ENCODE measurements at regions not wholly inside any gene's neighbourhood (a gene's known extent, or its start where the extent isn't known, plus 50 kb on each side); places are given as distances from the start of the nearest gene placed in this dataset.

DNA sequence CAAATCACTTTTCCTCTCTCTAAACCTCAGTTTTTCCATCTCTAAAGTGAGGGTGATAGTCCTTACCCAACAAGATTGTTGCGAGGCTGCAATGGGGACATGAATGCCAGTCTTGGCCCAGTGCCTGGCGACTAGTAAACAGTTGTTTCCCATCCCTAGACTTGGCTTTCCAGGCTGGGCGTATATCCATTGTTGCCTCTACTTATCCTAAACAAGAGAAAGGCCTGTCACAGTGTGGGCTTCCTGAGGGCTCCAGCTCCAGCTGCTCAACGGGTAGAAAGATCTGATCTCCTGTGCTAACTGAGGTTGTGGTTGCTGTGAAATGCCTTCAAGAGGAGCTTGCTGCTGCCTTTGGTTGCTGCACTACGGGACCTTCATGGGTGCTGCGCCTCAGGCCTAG is 142.0 kb downstream of the NSG2 start:
- Histone ChIP-seq H3K4me3 (no peak overlapping the region), H3K27ac (ENCODE audit: control insufficient read depth, insufficient read depth) (no peak overlapping the region), H3K9ac (ENCODE audit: control insufficient read depth, insufficient read depth, low read length) (no peak overlapping the region), H3K9me3 (replicated peaks; ENCODE audit: control insufficient read depth, insufficient read depth, low read length) (no peaks in the 10 kb centered on the region), H2AFZ (ENCODE audit: control insufficient read depth, low read depth, low read length) (no peak overlapping the region), H4K20me1 (ENCODE audit: control insufficient read depth, insufficient read depth) (no peaks in the 10 kb centered on the region), H3K4me1 (ENCODE audit: control insufficient read depth, insufficient read depth, low read length) (no peaks in the 10 kb centered on the region), H3K36me3 (ENCODE audit: control insufficient read depth in 2 of 2, insufficient read depth in 2 of 2, low read length in 1 of 2) (no peaks in the 10 kb centered on the region), H3K4me2 (ENCODE audit: control insufficient read depth, insufficient read depth) (no peak overlapping the region), H3K27me3 (replicated peaks in 1 of 2; ENCODE audit: control insufficient read depth in 2 of 2, insufficient read depth in 2 of 2, low read length in 1 of 2) (peaks cover 0 to 6% of the 10 kb centered on the region in 2 experiments; a peak in 3 of 4 replicates), H3K79me2 (ENCODE audit: control insufficient read depth, insufficient read depth, low read length) (no peaks in the 10 kb centered on the region)
- DNase-seq (ENCODE audit: low read depth, low spot score) (no peak), ATAC-seq (no peak), FAIRE-seq (no peak)
- intact Hi-C loops (cut with micrococcal nuclease; ENCODE audit: unreplicated experiment), result no loop called here
- ChIA-PET RAD21 (ENCODE audit: unreplicated experiment) (no interaction called here), CTCF (no interaction called here), SMC1A (ENCODE audit: uncharacterized antibody, unreplicated experiment) (no interaction called here), POLR2A (no interaction called here)
- in situ Hi-C loops (cut with MboI), result no loop called here
- TF ChIP-seq, protein P1, sequence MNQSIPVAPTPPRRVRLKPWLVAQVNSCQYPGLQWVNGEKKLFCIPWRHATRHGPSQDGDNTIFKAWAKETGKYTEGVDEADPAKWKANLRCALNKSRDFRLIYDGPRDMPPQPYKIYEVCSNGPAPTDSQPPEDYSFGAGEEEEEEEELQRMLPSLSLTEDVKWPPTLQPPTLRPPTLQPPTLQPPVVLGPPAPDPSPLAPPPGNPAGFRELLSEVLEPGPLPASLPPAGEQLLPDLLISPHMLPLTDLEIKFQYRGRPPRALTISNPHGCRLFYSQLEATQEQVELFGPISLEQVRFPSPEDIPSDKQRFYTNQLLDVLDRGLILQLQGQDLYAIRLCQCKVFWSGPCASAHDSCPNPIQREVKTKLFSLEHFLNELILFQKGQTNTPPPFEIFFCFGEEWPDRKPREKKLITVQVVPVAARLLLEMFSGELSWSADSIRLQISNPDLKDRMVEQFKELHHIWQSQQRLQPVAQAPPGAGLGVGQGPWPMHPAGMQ (IDR thresholded peaks at IDR 0.05; ENCODE audit: borderline replicate concordance), result no peak
- no peak for TF ChIP-seq CBFB (IDR thresholded peaks at IDR 0.05; ENCODE audit: low read depth)
- no peak for TF ChIP-seq SIX5 (IDR thresholded peaks at IDR 0.05; ENCODE audit: low read depth, low read length, severe bottlenecking)
- TF ChIP-seq RAD51 (IDR thresholded peaks at IDR 0.05), result no peak
- no peak for TF ChIP-seq KLF5 (IDR thresholded peaks at IDR 0.05; ENCODE audit: partially characterized antibody)
- no peak for TF ChIP-seq ZNF384 (IDR thresholded peaks at IDR 0.05; ENCODE audit: borderline replicate concordance, low read depth, low read length)
- TF ChIP-seq IRF4 (IDR thresholded peaks at IDR 0.05; ENCODE audit: low read depth, low read length), result no peak
- BruUV-seq (replicated peaks), result no TSS peak
- 14% methylated on average over 6 of the region's 6 CpGs for WGBS (ENCODE audit: insufficient coverage, insufficient replicate concordance, low lambda C conversion rate, missing lambda C conversion rate)

GRCh38 chr5:174188295-174188694 is 142.8 kb downstream of the NSG2 start:
- DNase-seq (ENCODE audit: low read depth, low spot score) (no peak), ATAC-seq (no peak), FAIRE-seq (no peak)
- no peak overlapping the region for H3K27ac ChIP-seq (ENCODE audit: control insufficient read depth, insufficient read depth)
- H2AFZ ChIP-seq (ENCODE audit: control insufficient read depth, low read depth, low read length), result no peak overlapping the region
- ChIA-PET RAD21 (ENCODE audit: unreplicated experiment) (no interaction called here), SMC1A (ENCODE audit: uncharacterized antibody, unreplicated experiment) (no interaction called here), CTCF (no interaction called here), POLR2A (no interaction called here)
- no peak overlapping the region for H3K4me2 ChIP-seq (ENCODE audit: control insufficient read depth, insufficient read depth)
- H3K36me3 ChIP-seq (ENCODE audit: control insufficient read depth in 2 of 2, insufficient read depth in 2 of 2, low read length in 1 of 2), result no peaks in the 10 kb centered on the region
- WGBS (ENCODE audit: insufficient coverage, insufficient replicate concordance, low lambda C conversion rate, missing lambda C conversion rate), result 0% methylated on average over 1 of the region's 1 CpG
- peaks cover 0 to 6% of the 10 kb centered on the region in 2 experiments; a peak in 3 of 4 replicates for H3K27me3 ChIP-seq (replicated peaks in 1 of 2; ENCODE audit: control insufficient read depth in 2 of 2, insufficient read depth in 2 of 2, low read length in 1 of 2)
- no peaks in the 10 kb centered on the region for H3K9me3 ChIP-seq (replicated peaks; ENCODE audit: control insufficient read depth, insufficient read depth, low read length)
- in situ Hi-C loops (cut with MboI), result no loop called here
- no TSS peak for BruUV-seq (replicated peaks)
- H3K4me3 ChIP-seq, result no peak overlapping the region
- H4K20me1 ChIP-seq (ENCODE audit: control insufficient read depth, insufficient read depth), result no peaks in the 10 kb centered on the region
- H3K79me2 ChIP-seq (ENCODE audit: control insufficient read depth, insufficient read depth, low read length), result no peaks in the 10 kb centered on the region
- intact Hi-C loops (cut with micrococcal nuclease; ENCODE audit: unreplicated experiment), result no loop called here
- no peak overlapping the region for H3K9ac ChIP-seq (ENCODE audit: control insufficient read depth, insufficient read depth, low read length)
- H3K4me1 ChIP-seq (ENCODE audit: control insufficient read depth, insufficient read depth, low read length), result no peaks in the 10 kb centered on the region
- TF ChIP-seq SP1 (IDR thresholded peaks at IDR 0.05; ENCODE audit: low read depth, low read length), result no peak
- TF ChIP-seq SKIL (IDR thresholded peaks at IDR 0.05; ENCODE audit: low read depth, poor library complexity, severe bottlenecking), result no peak
- no peak for TF ChIP-seq EED (IDR thresholded peaks at IDR 0.05; ENCODE audit: low read depth)
- no peak for TF ChIP-seq EZH2 (IDR thresholded peaks at IDR 0.05; ENCODE audit: borderline replicate concordance, control insufficient read depth, low read depth, low read length)
- TF ChIP-seq, protein P2, sequence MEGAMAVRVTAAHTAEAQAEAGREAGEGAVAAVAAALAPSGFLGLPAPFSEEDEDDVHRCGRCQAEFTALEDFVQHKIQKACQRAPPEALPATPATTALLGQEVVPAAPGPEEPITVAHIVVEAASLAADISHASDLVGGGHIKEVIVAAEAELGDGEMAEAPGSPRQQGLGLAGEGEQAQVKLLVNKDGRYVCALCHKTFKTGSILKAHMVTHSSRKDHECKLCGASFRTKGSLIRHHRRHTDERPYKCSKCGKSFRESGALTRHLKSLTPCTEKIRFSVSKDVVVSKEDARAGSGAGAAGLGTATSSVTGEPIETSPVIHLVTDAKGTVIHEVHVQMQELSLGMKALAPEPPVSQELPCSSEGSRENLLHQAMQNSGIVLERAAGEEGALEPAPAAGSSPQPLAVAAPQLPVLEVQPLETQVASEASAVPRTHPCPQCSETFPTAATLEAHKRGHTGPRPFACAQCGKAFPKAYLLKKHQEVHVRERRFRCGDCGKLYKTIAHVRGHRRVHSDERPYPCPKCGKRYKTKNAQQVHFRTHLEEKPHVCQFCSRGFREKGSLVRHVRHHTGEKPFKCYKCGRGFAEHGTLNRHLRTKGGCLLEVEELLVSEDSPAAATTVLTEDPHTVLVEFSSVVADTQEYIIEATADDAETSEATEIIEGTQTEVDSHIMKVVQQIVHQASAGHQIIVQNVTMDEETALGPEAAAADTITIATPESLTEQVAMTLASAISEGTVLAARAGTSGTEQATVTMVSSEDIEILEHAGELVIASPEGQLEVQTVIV (IDR thresholded peaks at IDR 0.05; ENCODE audit: borderline replicate concordance, partially characterized antibody), result no peak

Measured in GM12878 (cell line).